Hepatocyte (in vitro differentiated cells): ENCODE measurements at regions not wholly inside any gene's neighbourhood (a gene's known extent, or its start where the extent isn't known, plus 50 kb on each side); places are given as distances from the start of the nearest gene placed in this dataset.

Experiments
- DNase-seq: peaks from one replicate; pipeline ENCODE4 v3.0.0-alpha.2; 2016; ENCODE audit warnings: low spot score
- H2AFZ ChIP-seq: fragments of 200-600 bp; sonication (generic); 2 replicates; pipeline ENCODE4 v1.6.0; 2016; ENCODE audit warnings: antibody characterized with exemption, mild to moderate bottlenecking
- H3K27ac ChIP-seq: fragments of 200-600 bp; sonication (generic); 2 replicates; pipeline ENCODE4 v1.5.1; 2016; ENCODE audit warnings: mild to moderate bottlenecking
- H3K27me3 ChIP-seq: fragments of 200-600 bp; sonication (generic); 2 replicates; pipeline ENCODE4 v1.6.1; 2016
- H3K36me3 ChIP-seq: fragments of 200-600 bp; sonication (generic); replicated peaks from 2 replicates; pipeline ENCODE4 v1.5.1; 2016; ENCODE audit warnings: low read depth; ENCODE audit not compliant: insufficient read depth
- H3K4me1 ChIP-seq: fragments of 200-600 bp; sonication (generic); 2 replicates; pipeline ENCODE4 v1.5.1; 2016; ENCODE audit warnings: mild to moderate bottlenecking, moderate library complexity; ENCODE audit not compliant: insufficient read depth
- H3K4me2 ChIP-seq: fragments of 200-600 bp; sonication (generic); 2 replicates; pipeline ENCODE4 v1.6.0; 2016
- H3K4me3 ChIP-seq: fragments of 200-600 bp; sonication (generic); 2 replicates; pipeline ENCODE4 v1.5.1; 2016; ENCODE audit warnings: mild to moderate bottlenecking
- H3K79me2 ChIP-seq: fragments of 200-600 bp; sonication (generic); 2 replicates; pipeline ENCODE4 v1.6.0; 2017; ENCODE audit warnings: mild to moderate bottlenecking
- H3K9me2 ChIP-seq: fragments of 200-600 bp; sonication (generic); replicated peaks from 2 replicates; pipeline ENCODE4 v1.6.0; 2017; ENCODE audit warnings: mild to moderate bottlenecking; ENCODE audit not compliant: insufficient read depth
- H3K9me3 ChIP-seq: fragments of 200-600 bp; sonication (generic); 2 replicates; pipeline ENCODE4 v1.5.1; 2016; ENCODE audit warnings: low read depth, mild to moderate bottlenecking
- H4K20me1 ChIP-seq: fragments of 200-600 bp; sonication (generic); 2 replicates; pipeline ENCODE4 v1.6.0; 2016; ENCODE audit warnings: mild to moderate bottlenecking; ENCODE audit not compliant: insufficient read depth, poor library complexity, severe bottlenecking
- CTCF ChIP-seq: fragments of 200-600 bp; sonication (generic); IDR thresholded peaks from 2 replicates; pipeline ENCODE4 v1.5.1; 2016; ENCODE audit warnings: antibody characterized with exemption, mild to moderate bottlenecking; ENCODE audit not compliant: poor library complexity
- EZH2 ChIP-seq: fragments of 200-600 bp; sonication (generic); IDR thresholded peaks from 2 replicates; pipeline ENCODE4 v1.6.1; 2016; ENCODE audit warnings: antibody characterized with exemption, mild to moderate bottlenecking, borderline replicate concordance
- EZH2phosphoT487 ChIP-seq: fragments of 200-600 bp; sonication (generic); IDR thresholded peaks from one replicate; pipeline ENCODE4 v1.6.1; 2018; ENCODE audit warnings: antibody characterized with exemption, mild to moderate bottlenecking, low read depth, moderate library complexity; ENCODE audit not compliant: unreplicated experiment, severe bottlenecking
- WGBS: methylation state at CpG from one replicate; pipeline ENCODE4 v1.1.6; 2016; ENCODE audit warnings: low lambda C conversion rate; ENCODE audit errors: missing lambda C conversion rate; 5-methylcytosine and 5-hydroxymethylcytosine counted together

- no peak for DNase-seq
- WGBS: 93% methylated on average over 3 of the region's 3 CpGs
- Histone ChIP-seq H3K27me3 (no peaks in the 10 kb centered on the region), H2AFZ (no peak overlapping the region), H3K4me1 (no peaks in the 10 kb centered on the region), H3K79me2 (no peaks in the 10 kb centered on the region), H3K4me3 (no peak overlapping the region), H4K20me1 (no peaks in the 10 kb centered on the region), H3K36me3 (no peaks in the 10 kb centered on the region), H3K27ac (no peak overlapping the region), H3K9me2 (no peaks in the 10 kb centered on the region), H3K4me2 (no peak overlapping the region), H3K9me3 (no peaks in the 10 kb centered on the region)
- TF ChIP-seq EZH2phosphoT487 (no peak), CTCF (no peak), EZH2 (no peak)
Observed at GRCh38 chr3:4147556-4148118, 155.5 kb upstream of the SETMAR start.

GRCh38 chr3:4149296-4149695 lies 153.9 kb upstream of the SETMAR start:
- Histone ChIP-seq H3K27me3 (no peaks in the 10 kb centered on the region), H3K36me3 (no peaks in the 10 kb centered on the region), H3K9me2 (no peaks in the 10 kb centered on the region), H3K79me2 (no peaks in the 10 kb centered on the region), H2AFZ (no peak overlapping the region), H3K4me1 (no peaks in the 10 kb centered on the region), H4K20me1 (no peaks in the 10 kb centered on the region), H3K9me3 (no peaks in the 10 kb centered on the region), H3K27ac (no peak overlapping the region), H3K4me3 (no peak overlapping the region), H3K4me2 (no peak overlapping the region)
- DNase-seq: no peak
- WGBS: 96% methylated on average over 2 of the region's 2 CpGs
- TF ChIP-seq CTCF: no peak
- TF ChIP-seq EZH2: no peak
- no peak for TF ChIP-seq EZH2phosphoT487

- Histone ChIP-seq H3K27me3 (no peaks in the 10 kb centered on the region), H3K4me1 (no peaks in the 10 kb centered on the region), H4K20me1 (no peaks in the 10 kb centered on the region), H3K9me3 (no peaks in the 10 kb centered on the region), H3K4me3 (no peak overlapping the region), H3K36me3 (no peaks in the 10 kb centered on the region), H3K9me2 (no peaks in the 10 kb centered on the region), H2AFZ (no peak overlapping the region), H3K79me2 (no peaks in the 10 kb centered on the region), H3K4me2 (no peak overlapping the region), H3K27ac (no peak overlapping the region)
- WGBS: 85% methylated on average over 5 of the region's 5 CpGs
- no peak for DNase-seq
- TF ChIP-seq EZH2: no peak
- TF ChIP-seq EZH2phosphoT487: no peak
Observed at GRCh38 chr3:4150816-4151215, 152.4 kb upstream of the SETMAR start.

GRCh38 chr3:4151859-4152258 lies 151.3 kb upstream of the SETMAR start:
- Histone ChIP-seq H3K27me3 (no peaks in the 10 kb centered on the region), H3K79me2 (no peaks in the 10 kb centered on the region), H3K4me1 (no peaks in the 10 kb centered on the region), H3K4me2 (no peak overlapping the region), H3K9me3 (no peaks in the 10 kb centered on the region), H3K4me3 (no peak overlapping the region), H3K36me3 (no peaks in the 10 kb centered on the region), H3K9me2 (no peaks in the 10 kb centered on the region), H3K27ac (no peak overlapping the region), H2AFZ (no peak overlapping the region), H4K20me1 (no peaks in the 10 kb centered on the region)
- WGBS: 77% methylated on average over 1 of the region's 1 CpG
- TF ChIP-seq CTCF: no peak
- no peak for TF ChIP-seq EZH2phosphoT487
- TF ChIP-seq EZH2: no peak
- no peak for DNase-seq
